Kidney tubule cell (primary cell): ENCODE measurements at regions not wholly inside any gene's neighbourhood (a gene's known extent, or its start where the extent isn't known, plus 50 kb on each side); places are given as distances from the start of the nearest gene placed in this dataset.

Source experiments
- DNase-seq: peaks from one replicate; pipeline ENCODE4 v3.0.0-alpha.2; 2018; ENCODE audit warnings: low spot score

- no peak for DNase-seq
These were observed 242.7 kb downstream of the BCOR start for GRCh38 chrX:39854772-39855747.

GRCh38 chrX:39855748-39856129 is 242.0 kb downstream of the BCOR start:
- no peak for DNase-seq

- DNase-seq, result no peak
These were observed 241.2 kb downstream of the BCOR start for GRCh38 chrX:39856472-39857121.

DNA sequence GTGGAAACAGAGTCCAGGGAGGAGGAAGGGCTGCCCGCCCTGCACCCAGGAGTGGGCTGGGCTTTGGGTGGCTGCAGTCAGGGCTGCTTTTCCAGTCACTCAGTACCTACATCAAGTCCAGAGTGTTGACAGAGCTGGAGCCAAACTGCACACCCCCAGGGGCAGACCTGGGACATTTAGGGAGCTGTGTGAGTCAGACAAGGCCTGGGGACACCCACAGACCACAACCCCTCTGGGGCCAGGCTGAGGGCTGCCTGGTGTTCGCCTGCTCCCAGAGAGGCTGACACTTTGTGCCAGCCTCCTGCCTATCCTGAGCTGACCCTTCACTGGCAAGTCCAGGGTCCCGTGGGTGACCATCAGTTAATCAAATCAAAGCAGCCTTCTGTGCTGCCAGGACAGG is 240.0 kb downstream of the BCOR start:
- DNase-seq, result no peak

GRCh38 chrX:39859991-39860861 is 237.5 kb downstream of the BCOR start:
- no peak for DNase-seq

DNA sequence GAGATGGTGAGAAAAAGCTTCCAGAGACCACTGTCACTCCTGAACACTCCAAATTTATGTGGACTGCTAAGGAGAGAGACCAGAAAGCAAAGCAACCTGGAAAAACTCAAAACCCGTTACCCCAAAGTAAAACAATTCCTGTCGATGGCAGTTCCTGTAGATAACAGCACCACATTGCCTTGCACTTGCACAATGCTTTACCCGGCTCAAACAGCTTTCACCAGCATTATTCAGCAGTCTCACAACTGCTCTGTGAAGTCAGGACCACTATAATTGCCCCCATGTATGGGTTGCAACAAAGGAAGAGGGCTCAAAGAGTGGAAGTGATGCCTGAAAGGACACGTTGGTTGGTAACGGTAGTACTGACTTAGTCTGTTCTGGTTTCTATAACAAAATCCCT is 234.8 kb downstream of the BCOR start:
- DNase-seq, result no peak

DNA sequence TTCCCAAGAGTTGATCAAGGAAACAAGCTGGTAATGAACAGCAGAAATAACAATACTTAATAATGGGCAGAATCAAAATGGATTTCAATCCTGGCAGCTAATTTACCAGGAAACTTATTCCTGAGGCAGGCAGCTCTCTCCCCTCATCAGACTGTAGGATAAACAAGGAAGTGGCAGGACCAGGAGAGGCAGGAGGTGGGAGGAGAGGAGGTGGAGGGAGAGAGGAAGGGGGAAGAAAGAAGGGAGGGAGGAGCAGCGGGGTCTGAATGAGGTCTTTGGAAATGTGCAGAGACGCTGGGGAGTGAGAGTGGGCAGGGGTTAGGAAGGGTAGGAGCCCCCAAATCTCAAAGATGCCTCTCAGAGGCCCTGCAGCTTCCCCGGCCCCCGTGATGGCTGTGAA is 231.5 kb downstream of the BCOR start:
- no peak for DNase-seq

GRCh38 chrX:39869846-39870601 is 227.7 kb downstream of the BCOR start:
- peak; percentile 77 for DNase-seq

DNA sequence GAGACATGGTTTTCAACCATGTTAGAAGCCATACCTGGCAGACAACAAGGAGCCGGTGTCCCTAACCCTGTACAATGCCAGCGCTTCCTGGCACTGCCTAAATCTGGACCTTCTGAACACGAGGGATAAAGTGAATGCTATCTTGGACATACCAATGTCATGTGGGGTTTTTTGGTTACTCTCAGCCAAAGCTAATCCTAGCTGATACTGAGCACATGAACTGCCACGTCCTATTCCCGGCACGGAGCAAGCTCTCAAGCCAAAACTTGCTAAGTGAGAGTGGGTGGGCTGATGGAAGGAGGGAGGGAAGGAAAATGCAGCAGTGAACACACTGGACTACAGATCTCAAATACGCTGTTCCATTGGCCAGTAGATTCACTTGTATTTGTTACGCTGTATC is 226.1 kb downstream of the BCOR start:
- no peak for DNase-seq

DNA sequence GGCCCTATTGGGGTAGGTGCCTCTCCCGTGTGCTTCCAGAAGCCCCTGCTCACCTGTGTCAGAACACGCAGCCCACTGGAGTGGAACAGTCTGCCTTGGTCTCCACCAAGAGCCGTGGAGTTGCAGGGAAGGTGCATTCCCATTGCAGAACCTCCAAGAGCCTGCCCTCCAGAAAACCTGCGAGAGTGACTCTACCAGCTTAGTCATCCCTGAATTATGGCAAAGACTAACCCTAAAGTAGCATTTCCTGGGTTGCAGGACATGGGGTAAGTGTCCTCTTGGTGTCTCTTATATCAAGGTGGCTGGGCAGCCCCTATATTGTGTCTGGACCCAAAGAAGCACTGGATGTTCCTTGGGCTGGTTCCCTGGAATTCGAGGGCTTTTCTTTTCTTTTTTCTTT is 224.6 kb downstream of the BCOR start:
- DNase-seq, result no peak

DNA sequence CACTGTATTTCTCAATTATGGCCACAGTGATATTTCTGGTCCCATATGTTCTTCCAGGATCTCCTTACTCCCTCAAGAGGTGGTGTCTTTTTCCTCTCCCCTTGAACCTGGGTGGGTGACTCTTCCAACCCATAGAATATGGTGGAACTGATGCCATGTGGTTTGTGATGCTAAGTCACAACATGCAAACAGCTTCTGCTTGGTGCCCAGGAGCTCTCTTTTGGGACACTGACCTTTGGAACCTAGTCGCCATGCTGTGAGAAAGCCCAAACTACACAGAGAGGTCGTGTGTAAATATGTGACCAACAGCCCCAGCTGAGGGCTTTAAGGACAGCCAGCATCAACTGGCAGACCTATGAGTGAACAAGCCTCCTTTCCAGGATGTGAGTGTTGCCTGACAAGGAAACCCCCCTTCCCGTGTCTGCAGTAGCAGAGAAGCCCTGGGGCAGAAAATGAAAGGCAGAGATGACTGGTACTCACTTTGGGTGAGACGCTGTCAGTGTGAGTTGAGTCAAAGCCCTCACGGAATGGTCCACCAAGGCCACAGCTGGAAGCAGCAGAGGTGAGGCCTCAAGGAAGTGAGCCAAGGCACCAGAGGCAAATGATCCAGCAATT is 223.4 kb downstream of the BCOR start:
- peak; percentile 37 for DNase-seq

DNA sequence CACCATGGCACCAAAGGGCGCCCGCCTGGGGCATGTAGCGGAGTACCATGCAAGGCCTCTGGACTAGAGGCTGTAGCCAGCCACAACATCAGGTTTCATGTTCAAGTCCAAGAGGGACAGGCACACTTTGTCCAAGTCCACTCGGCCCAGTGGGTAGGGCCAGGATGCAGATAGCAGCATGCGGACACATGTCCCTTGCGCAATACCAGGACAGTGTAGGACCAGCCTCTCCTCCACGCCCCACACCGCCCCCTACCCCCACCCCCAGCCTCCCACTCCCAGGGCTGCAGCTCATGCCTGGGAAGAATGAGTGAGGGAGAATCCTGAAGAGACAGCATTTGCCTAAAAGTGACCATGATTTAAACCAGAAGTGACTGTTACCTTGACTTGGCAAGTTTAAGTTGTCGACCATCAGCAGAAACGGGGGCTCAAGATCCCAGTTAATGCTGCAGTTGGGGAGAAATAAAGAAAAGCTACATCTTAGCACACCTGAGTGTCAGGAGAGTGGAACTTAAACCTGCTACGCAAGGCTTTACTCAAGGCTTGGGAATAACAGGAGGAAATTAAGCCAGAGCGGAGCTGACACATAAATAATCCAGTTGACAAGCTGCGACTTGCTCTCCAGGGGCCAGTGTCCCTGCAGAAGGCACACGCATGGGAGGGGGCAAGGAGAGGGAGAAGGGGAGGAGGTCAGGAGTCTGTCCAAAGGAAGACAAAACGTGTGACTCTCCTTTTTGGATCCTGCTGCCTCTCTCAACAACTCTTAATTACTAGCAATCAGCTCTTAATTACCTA is 221.7 kb downstream of the BCOR start:
- no peak for DNase-seq

DNA sequence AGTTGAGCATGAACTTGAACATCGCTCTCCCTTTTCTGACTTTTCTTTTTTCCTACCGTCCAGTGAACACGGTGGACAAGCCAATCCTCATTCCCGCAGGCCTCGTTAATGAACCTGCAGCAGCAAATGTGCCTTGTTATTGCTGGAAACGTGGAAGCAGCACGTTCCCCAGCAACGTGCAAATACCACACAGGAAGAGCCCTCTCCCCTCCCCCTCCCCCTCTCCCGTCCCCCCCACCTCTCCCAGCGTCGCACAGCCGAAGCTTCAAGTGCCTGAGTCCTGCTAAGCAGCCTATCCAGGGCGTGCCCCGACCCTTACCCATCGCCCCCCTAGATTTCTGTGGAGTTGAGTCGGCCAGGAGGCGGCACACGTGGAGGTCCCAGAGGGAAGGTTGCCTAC is 219.9 kb downstream of the BCOR start:
- no peak for DNase-seq

DNA sequence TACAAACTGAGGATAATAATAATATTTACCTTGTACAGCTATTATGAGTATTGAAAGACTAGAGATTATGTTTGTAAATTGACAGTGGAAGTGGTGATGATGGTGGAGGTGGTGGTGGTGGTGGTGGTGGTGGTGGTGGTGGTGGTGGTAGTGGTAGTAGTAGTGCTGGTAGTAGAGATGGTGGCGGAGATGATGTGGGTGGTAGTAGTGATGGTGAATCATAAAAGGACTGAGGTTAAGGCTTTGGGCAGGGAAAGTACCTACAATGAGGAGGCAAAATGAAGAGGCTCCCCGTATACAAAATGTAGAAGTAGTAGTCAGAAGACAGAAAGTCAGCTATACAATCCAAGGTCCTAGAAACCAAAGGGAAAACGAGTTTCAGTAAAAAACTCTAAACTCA is 214.1 kb downstream of the BCOR start:
- DNase-seq, result no peak

DNA sequence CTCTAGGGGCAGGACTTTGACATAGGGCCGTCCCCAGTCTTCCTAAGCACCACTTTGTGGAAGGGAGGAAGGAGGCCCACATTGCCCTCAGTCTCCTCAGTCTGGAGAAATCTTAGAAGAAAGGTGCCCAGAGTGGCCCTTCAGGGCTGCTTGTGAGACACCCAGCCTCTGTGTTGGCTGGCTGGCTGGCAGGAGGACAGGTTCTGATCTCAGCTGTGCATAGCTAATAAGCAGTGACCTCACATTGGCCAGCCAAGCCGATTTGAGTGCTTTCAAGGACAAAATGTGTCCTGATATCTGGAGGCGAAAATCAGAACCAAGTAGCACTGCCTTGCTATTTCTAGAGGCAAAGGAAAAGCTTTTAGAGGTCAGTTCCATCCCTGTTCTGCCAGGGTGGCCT is 211.5 kb downstream of the BCOR start:
- no peak for DNase-seq

DNA sequence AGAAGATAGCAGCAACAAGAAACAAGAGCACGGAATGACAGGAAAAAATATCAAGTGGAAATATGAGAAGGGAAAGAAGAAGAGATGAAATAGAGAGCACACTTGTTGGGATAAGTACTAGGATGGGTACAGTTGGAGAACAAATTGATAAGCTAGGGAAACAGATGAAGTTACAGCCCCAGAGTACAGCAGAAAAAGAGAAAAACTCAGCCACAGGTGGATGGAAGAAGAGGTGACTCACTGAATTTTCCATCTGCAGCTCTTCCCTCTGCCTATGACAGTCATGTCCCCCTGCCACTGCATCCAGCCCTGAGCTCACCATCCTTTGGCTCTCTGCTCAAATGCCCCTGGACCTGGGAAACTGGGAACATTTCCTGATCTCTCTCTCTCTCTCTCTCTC is 209.0 kb downstream of the BCOR start:
- DNase-seq, result no peak

- DNase-seq, result no peak
These were observed 208.1 kb downstream of the BCOR start for GRCh38 chrX:39889704-39890103.

GRCh38 chrX:39890807-39891206 is 207.0 kb downstream of the BCOR start:
- DNase-seq, result no peak

- no peak for DNase-seq
These were observed 206.0 kb downstream of the BCOR start for GRCh38 chrX:39891781-39892180.
